NCI-H1092 treated with DMSO at 0.1 percent for 48 hours (cell line): ENCODE measurements at regions not wholly inside any gene's neighbourhood (a gene's known extent, or its start where the extent isn't known, plus 50 kb on each side); places are given as distances from the start of the nearest gene placed in this dataset.
A peak's percentile ranks its signal among the peaks of the same experiment; 100 is the strongest.
"Not testable (repeated sequence)": the region's sequence is repeated elsewhere in the genome, so short reads cannot be mapped to it uniquely, and the experiment has no call there.

Experiments used
- DNase-seq: peaks from one replicate; lab custom pipeline; 2025; lab: John Stamatoyannopoulos, UW

- DNase-seq = no peak
These were observed 414.9 kb downstream of the KCNJ2 start for GRCh38 chr17:70584255-70584654.

DNA sequence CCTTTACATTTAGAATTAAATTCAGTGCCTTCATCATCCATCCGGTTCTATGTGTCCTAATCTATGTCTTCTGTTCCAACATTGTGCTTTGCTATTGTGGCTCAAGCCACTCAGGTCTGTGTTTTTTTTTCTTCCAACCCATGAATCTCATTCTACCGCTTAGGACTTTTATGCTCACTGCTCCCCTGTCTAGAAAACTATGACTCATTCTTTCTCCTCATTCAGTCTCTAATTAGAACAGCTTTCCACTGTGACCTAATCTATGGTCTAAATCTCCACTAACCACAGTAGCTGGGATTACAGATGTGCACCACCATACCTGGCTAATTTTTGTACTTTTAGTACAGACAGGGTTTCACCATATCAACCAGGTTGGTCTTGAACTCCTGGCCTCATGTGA, 418.7 kb downstream of the KCNJ2 start:
- no peak for DNase-seq

GRCh38 chr17:70597774-70598173, 428.4 kb downstream of the KCNJ2 start:
- DNase-seq = no peak

DNA sequence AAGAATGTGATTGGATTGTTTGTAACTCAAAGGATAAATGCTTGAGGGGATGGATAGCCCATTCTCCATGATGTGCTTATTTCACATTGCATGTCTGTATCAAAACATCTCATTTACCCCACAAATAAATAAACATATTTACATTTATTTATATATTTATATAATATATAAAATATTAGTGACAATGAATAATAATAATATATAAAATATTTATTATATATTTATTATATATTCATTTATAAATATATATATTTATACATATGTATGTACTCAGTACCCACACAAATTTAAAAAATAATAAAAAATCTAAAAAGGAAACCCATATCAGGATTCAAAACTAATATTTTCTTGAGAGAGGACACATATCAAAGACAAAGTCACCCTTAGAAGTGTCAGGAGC, 429.9 kb downstream of the KCNJ2 start:
- no peak for DNase-seq

GRCh38 chr17:70599945-70600344, 430.6 kb downstream of the KCNJ2 start:
- not testable (repeated sequence) for DNase-seq

DNA sequence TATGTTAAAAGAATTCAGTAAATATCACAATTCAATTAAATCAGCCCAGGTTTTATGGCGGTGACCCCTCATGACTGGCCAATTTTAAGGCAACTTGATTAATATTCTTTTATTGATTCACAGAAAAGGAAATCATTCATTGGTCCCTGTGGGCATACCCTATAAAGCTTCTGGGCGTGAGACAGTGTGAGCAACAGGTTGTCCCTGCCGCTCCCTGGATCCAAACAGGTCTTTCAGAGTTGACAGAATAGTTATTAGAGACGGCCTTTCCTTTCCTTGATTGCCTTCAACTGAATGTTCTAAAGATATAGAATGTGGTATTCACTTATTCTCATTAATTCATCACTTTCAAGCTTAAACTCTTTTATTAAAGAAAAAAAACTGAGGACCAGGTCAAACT, 433.9 kb downstream of the KCNJ2 start:
- no peak for DNase-seq

GRCh38 chr17:70604854-70605253, 435.5 kb downstream of the KCNJ2 start:
- DNase-seq = no peak

DNA sequence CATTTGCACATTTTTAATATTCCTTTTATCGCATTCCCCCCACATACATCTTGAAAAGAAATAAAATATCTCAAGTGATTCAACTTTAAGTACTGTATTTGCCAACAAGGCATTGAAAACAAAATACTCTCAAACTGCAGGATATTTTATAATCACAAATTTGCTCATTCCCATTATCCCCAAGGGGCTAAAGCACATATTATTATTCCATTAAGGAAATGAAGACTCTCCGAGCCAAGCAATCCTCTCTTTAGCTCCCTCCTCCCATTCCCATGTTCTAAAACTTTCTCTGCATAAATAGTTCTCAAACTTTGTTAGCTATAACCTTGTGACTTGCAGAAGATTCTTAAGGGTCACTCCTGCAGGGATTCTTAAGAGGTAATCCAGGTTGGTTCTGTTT, 436.8 kb downstream of the KCNJ2 start:
- DNase-seq = no peak

DNA sequence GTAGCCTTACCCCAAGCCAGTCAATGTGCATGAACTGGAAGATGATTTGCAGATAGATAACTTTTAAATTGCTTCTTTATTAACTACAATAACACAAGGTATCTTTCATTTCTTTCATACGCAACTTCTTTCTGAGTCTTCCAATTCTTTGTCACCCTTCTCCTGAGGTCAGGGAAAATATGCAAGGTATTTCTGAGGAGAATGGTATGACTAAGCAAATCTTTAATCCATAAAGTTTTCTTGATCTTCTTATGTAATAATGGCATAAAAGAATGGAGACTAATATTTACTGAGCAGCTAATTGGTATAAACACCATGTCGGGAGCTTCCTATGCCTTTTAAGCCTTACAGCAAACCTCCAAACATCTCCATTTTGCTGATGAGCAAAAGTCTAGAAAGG, 438.9 kb downstream of the KCNJ2 start:
- no peak for DNase-seq

- no peak for DNase-seq
These were observed 439.6 kb downstream of the KCNJ2 start for GRCh38 chr17:70608957-70609356.

- DNase-seq = no peak
These were observed 440.2 kb downstream of the KCNJ2 start for GRCh38 chr17:70609566-70609965.

- no peak for DNase-seq
These were observed 440.8 kb downstream of the KCNJ2 start for GRCh38 chr17:70610161-70610560.

- no peak for DNase-seq
These were observed 444.3 kb downstream of the KCNJ2 start for GRCh38 chr17:70613681-70614080.

GRCh38 chr17:70615831-70616230, 446.5 kb downstream of the KCNJ2 start:
- DNase-seq = no peak

GRCh38 chr17:70618641-70619040, 449.3 kb downstream of the KCNJ2 start:
- no peak for DNase-seq

GRCh38 chr17:70621566-70621965, 452.2 kb downstream of the KCNJ2 start:
- peak; percentile 16 for DNase-seq

- DNase-seq = peak; percentile 46
These were observed 453.3 kb downstream of the KCNJ2 start for GRCh38 chr17:70622368-70623260.

- DNase-seq = no peak
These were observed 454.9 kb downstream of the KCNJ2 start for GRCh38 chr17:70624211-70624610.

GRCh38 chr17:70629902-70630301, 460.6 kb downstream of the KCNJ2 start:
- no peak for DNase-seq

GRCh38 chr17:70636517-70637133, 467.3 kb downstream of the KCNJ2 start:
- peak; percentile 62 for DNase-seq

DNA sequence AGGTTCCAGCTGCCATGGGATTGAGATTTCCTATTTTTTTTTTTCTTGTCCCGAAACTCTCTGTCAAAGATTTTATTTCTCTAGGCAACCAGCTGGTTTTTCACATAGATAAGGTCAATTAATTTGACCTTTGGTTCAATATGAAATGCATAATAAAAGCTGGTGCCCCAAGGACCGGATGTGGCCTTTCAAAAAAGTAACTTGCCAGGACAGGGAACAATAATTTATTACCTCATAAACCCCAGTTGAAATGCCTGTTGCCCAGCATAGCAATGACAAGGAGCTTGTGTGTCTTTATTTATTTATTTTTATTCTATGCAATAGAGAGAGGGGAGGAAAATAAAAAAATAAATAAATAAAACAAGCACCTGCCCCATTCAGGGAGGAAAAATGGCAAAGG, 472.7 kb downstream of the KCNJ2 start:
- no peak for DNase-seq

DNA sequence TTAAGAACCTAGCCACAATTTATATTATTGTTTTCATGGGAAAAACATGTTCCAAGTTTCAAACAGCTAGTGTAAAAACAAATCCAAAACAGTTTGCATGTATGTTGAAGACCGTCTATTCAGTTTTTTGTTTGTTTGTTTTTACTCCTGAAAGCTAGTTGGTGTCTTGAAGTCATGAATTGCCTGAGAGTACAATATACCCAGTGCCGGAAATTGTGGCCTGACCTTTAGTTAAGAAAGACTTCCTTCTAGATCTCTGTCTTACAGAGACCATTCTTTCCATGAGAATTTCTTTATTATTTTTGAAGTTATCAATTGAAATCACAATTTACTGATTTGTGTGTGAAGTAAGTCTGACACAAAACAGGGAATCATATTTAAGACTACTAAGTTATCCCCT, 474.8 kb downstream of the KCNJ2 start:
- no peak for DNase-seq

GRCh38 chr17:70646673-70647072, 477.3 kb downstream of the KCNJ2 start:
- DNase-seq = no peak

- DNase-seq = no peak
These were observed 478.8 kb downstream of the KCNJ2 start for GRCh38 chr17:70648166-70648565.
